Esophagus (tissue), 2 donors: ENCODE measurements at regions not wholly inside any gene's neighbourhood (a gene's known extent, or its start where the extent isn't known, plus 50 kb on each side); places are given as distances from the start of the nearest gene placed in this dataset.
"Not testable (repeated sequence)": the region's sequence is repeated elsewhere in the genome, so short reads cannot be mapped to it uniquely, and the experiment has no call there.

ENCODE experiments used
- H3K27ac ChIP-seq, 2 donors: one replicate each; pipeline ENCODE4 v1.5.1; 2013; ENCODE audit warnings: low read depth in 2 of 2, mild to moderate bottlenecking in 2 of 2, inconsistent platforms in 1 of 2, low read length in 1 of 2, moderate library complexity in 1 of 2
- H3K27me3 ChIP-seq, 2 donors: one replicate each; pipeline ENCODE4 v1.6.1; 2013; ENCODE audit warnings: low read length in 2 of 2, control low read depth in 1 of 2, mild to moderate bottlenecking in 1 of 2; ENCODE audit not compliant: insufficient read depth in 2 of 2, control insufficient read depth in 1 of 2
- H3K36me3 ChIP-seq, 2 donors: one replicate each; pipeline ENCODE4 v1.6.1; 2013; ENCODE audit warnings: low read length in 1 of 2; ENCODE audit not compliant: control insufficient read depth in 2 of 2, insufficient read depth in 2 of 2
- H3K4me1 ChIP-seq, 2 donors: one replicate each; pipeline ENCODE4 v1.6.1; 2013; ENCODE audit warnings: low read length in 1 of 2; ENCODE audit not compliant: control insufficient read depth in 2 of 2, insufficient read depth in 2 of 2
- H3K4me3 ChIP-seq, 2 donors: one replicate each; pipeline ENCODE4 v1.5.1; 2013; ENCODE audit warnings: low read length in 2 of 2, mild to moderate bottlenecking in 2 of 2, low read depth in 1 of 2, moderate library complexity in 1 of 2
- H3K9me3 ChIP-seq, 2 donors: one replicate each; pipeline ENCODE4 v1.6.1; 2013; ENCODE audit warnings: mild to moderate bottlenecking in 2 of 2, low read depth in 1 of 2, low read length in 1 of 2, moderate library complexity in 1 of 2; ENCODE audit not compliant: control insufficient read depth in 2 of 2, insufficient read depth in 1 of 2
- WGBS, 2 donors: extraction: QIAGEN DNeasy Blood & Tissue Kit; methylation state at CpG; one replicate each; pipeline ENCODE4 v1.1.7; 2013; 5-methylcytosine and 5-hydroxymethylcytosine counted together
- donor health status: healthy with polysubstance abuse.
- donor health status: Bipolar disorder and iron deficiency.

GRCh38 chr6:2611092-2611491 lies 139.6 kb downstream of the MYLK4 start:
- Histone ChIP-seq H3K36me3 (no peaks in the 10 kb centered on the region), H3K4me1 (no peaks in the 10 kb centered on the region)
- 38 to 39% methylated on average over 2 of the region's 2 CpGs for WGBS, 2 donors

DNA sequence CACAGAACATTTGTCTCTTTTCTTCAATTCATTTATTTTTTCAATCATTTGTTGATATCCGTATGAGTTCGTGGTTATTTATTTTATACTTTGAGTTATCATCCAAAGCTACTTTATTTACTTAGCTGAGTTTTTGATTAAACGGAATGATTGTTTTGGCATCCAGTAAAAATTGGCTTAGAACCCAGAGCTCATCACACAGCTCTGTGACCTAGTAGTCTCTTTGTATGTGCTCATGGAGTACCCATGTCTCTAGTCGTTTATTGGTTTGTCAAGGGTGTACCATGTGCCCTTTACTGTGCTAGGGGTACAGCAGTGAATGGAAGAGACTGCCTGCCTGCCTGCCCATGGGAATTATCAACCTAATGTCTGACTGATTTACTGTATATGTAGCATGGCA lies 142.2 kb downstream of the MYLK4 start:
- Histone ChIP-seq H3K9me3 (no peaks in the 10 kb centered on the region), H3K4me3 (no peak overlapping the region), H3K27ac (no peak overlapping the region), H3K27me3 (no peaks in the 10 kb centered on the region), H3K36me3 (no peaks in the 10 kb centered on the region), H3K4me1 (no peaks in the 10 kb centered on the region)
- 21 to 44% methylated on average over 4 of the region's 4 CpGs for WGBS, 2 donors

More at GRCh38 chr6:2611092-2611491, 139.6 kb downstream of the MYLK4 start:
- no peaks in the 10 kb centered on the region for H3K27me3 ChIP-seq
- H3K9me3 ChIP-seq, result no peaks in the 10 kb centered on the region
- H3K4me3 ChIP-seq, result no peak overlapping the region
- no peak overlapping the region for H3K27ac ChIP-seq

DNA sequence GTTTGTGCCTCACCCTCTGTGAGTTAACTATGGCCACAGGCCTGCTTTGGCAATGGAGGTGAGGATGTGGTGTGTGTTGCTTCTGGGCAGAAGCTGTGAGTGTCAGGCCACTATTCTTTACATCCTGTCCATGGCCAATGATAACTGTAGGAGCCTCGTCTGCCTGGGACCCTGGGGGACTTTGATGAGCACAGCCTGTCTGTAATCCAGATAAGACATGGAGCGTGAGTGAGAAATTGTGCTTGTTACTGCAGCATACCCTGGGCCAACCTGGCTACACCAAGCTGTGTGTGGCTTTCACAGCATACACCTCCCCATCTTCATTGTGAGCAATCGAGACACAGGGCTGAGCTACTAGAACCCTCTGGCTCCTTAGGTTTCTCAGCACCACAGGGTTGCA lies 150.4 kb downstream of the MYLK4 start:
- WGBS, 2 donors, result 88 to 95% methylated on average over 3 of the region's 3 CpGs
- Histone ChIP-seq H3K27me3 (no peaks in the 10 kb centered on the region), H3K9me3 (peaks cover 0 to 2% of the 10 kb centered on the region in 2 donors), H3K4me3 (no peak overlapping the region), H3K27ac (no peak overlapping the region), H3K36me3 (no peaks in the 10 kb centered on the region), H3K4me1 (no peaks in the 10 kb centered on the region)

DNA sequence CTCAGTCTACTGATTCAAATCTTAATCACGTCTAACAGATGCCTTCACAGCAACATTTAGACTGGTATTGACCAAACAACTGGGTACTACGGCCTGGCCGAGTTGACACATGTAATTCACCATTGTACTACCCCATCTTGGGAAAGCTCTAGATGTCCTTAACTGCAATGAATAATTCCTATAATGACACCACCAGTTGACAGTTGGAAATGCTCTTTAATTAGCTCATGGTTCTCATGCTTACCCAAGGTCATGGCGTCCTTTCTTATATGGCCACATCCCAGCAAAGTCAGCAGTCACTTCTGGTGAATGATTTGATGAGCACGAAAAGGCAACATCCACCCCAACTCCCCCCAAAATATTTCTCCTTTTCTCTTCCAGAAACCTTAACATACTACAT lies 150.9 kb downstream of the MYLK4 start:
- Histone ChIP-seq H3K27ac (no peak overlapping the region), H3K4me3 (no peak overlapping the region), H3K9me3 (peaks cover 0 to 2% of the 10 kb centered on the region in 2 donors), H3K36me3 (no peaks in the 10 kb centered on the region), H3K4me1 (no peaks in the 10 kb centered on the region), H3K27me3 (no peaks in the 10 kb centered on the region)
- 91 to 94% methylated on average over 5 of the region's 5 CpGs for WGBS, 2 donors

DNA sequence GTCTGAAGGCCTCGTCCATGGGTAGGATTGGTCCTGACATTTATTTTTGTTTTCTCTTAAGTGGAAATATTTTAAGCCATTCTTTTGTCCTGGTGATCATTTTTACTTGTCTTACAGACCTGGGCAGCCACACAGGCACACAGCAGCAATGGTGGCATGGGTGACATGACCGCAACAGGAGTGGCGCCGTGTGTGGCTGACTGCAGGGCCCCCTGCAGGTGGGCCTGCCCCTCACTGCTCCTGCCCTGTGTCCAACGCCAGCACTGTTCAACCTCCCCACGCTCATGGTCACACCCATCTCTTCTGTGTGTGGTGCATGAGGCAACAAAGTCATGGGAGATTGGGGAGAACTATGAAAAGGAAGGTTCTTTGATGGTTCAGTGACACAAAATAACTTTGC lies 151.9 kb downstream of the MYLK4 start:
- 84 to 93% methylated on average over 6 of the region's 6 CpGs for WGBS, 2 donors
- Histone ChIP-seq H3K27ac (no peak overlapping the region), H3K4me3 (no peak overlapping the region), H3K27me3 (no peaks in the 10 kb centered on the region), H3K4me1 (peaks cover 0 to 3% of the 10 kb centered on the region in 2 donors), H3K9me3 (peaks cover 0 to 2% of the 10 kb centered on the region in 2 donors), H3K36me3 (no peaks in the 10 kb centered on the region)

DNA sequence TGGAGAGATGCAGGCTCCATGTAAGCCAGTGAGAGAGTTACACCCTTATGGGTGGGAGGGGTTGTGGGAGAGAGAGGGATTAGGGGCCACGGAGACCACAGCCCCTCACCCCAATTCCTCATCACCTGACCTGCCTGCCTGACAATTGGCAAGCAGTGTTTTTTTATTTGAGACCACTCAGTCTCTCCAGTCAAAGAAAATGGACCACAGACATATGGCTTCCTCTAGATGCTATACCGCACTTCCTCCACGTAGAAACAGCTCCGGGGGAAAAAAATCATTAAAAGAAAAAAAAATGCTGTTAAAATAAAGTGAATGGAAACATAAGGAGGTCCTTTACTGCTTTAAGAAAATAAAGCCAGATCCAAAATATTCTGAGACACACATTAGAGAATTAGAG lies 152.7 kb downstream of the MYLK4 start:
- H3K27me3 ChIP-seq, result no peaks in the 10 kb centered on the region
- H3K9me3 ChIP-seq, result peaks cover 0 to 2% of the 10 kb centered on the region in 2 donors
- no peak overlapping the region for H3K4me3 ChIP-seq
- WGBS, 2 donors, result 61 to 67% methylated on average over 4 of the region's 4 CpGs
- H3K36me3 ChIP-seq, result no peaks in the 10 kb centered on the region
- no peak overlapping the region for H3K27ac ChIP-seq
- H3K4me1 ChIP-seq, result peaks cover 0 to 3% of the 10 kb centered on the region in 2 donors

DNA sequence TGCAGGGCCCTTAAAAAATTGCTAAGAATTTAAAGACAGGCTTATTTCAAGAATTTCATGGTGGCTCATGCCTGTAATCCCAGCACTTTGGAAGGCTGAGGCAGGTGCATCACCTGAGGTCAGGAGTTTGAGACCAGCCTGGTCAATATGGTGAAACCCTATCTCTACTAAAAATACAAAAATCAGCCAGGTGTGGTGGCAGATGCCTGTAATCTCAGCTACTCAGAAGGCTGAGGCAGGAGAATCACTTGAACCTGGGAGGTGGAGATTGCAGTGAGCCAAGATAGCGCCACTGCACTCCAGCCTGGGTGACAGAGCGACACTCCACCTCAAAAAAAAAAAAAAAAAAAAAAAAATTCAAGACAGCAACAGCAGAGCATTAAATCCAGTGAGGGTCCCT lies 153.3 kb downstream of the MYLK4 start:
- H3K9me3 ChIP-seq, H3K27me3 ChIP-seq, H3K4me3 ChIP-seq, H3K4me1 ChIP-seq, H3K27ac ChIP-seq, H3K36me3 ChIP-seq: not testable (repeated sequence)
- 80 to 95% methylated on average over 2 of the region's 2 CpGs for WGBS, 2 donors

DNA sequence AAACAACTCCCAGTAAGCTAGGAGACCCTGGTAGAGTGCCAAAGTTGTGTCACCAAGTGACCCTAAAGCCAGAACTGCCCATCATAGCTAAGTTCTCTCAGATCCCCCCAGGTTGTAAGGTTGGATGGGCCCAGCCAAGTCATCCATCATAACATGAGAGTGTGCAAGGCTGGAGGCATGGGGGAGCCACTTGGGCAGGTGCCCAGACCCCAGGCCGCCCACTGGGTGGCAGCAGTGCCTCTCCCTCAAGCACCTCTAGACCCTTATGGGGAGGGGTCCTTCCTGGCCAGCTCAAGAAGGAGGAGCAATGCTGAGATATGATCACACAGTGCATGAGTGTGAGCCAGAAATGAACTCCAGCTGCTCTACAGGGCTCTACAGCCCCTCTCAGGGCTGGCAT lies 154.5 kb downstream of the MYLK4 start:
- no peaks in the 10 kb centered on the region for H3K36me3 ChIP-seq
- H3K27me3 ChIP-seq, result no peaks in the 10 kb centered on the region
- H3K4me1 ChIP-seq, result peaks cover 0 to 3% of the 10 kb centered on the region in 2 donors
- 53 to 55% methylated on average over 1 of the region's 1 CpG for WGBS, 2 donors
- no peak overlapping the region for H3K27ac ChIP-seq
- H3K9me3 ChIP-seq, result peaks cover 0 to 2% of the 10 kb centered on the region in 2 donors
- no peak overlapping the region for H3K4me3 ChIP-seq

GRCh38 chr6:2594868-2595267 lies 155.9 kb downstream of the MYLK4 start:
- Histone ChIP-seq H3K27me3 (no peaks in the 10 kb centered on the region), H3K27ac (no peak overlapping the region), H3K4me3 (no peak overlapping the region), H3K36me3 (no peaks in the 10 kb centered on the region), H3K9me3 (peaks cover 0 to 2% of the 10 kb centered on the region in 2 donors), H3K4me1 (peaks cover 0 to 3% of the 10 kb centered on the region in 2 donors)
- WGBS, 2 donors, result 46 to 54% methylated on average over 2 of the region's 2 CpGs

DNA sequence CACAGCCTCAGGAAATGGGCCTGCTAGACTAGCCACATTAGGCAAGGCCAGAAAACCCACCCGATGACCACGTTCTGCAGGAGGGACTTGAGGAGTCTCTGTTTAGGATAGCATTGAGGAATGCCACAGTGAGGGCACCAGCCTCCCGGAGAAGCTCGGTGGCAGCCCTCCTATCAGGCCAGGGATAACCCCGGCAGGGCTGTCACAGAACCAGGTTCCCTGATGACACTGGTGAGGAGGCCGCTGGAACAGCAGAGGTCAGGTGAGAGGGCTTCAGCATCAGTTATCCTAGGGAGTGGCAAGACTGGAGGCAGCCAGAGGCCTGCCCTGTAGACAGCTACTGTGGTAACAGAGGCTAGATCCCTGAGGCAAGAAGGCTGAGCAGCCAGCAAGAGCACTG lies 157.6 kb downstream of the MYLK4 start:
- H3K9me3 ChIP-seq, result no peaks in the 10 kb centered on the region
- WGBS, 2 donors, result 96% methylated on average over 6 of the region's 6 CpGs
- H3K27ac ChIP-seq, result no peak overlapping the region
- H3K4me1 ChIP-seq, result peaks cover 2 to 11% of the 10 kb centered on the region in 2 donors
- H3K4me3 ChIP-seq, result no peak overlapping the region
- no peaks in the 10 kb centered on the region for H3K27me3 ChIP-seq
- no peaks in the 10 kb centered on the region for H3K36me3 ChIP-seq
